ENCODE measurements at regions not wholly inside any gene's neighbourhood (a gene's known extent, or its start where the extent isn't known, plus 50 kb on each side); places are given as distances from the start of the nearest gene placed in this dataset.

- no peaks in the 10 kb centered on the region for H3K9me3 ChIP-seq
- ATAC-seq = no peak
- H3K27me3 ChIP-seq = peaks cover 39% of the 10 kb centered on the region
- no peak for TF ChIP-seq EP300 (IDR thresholded peaks at IDR 0.05)
- TF ChIP-seq POLR2A (IDR thresholded peaks at IDR 0.05) = no peak
- TF ChIP-seq CTCF (IDR thresholded peaks at IDR 0.05) = no peak
- TF ChIP-seq POLR2AphosphoS5 (IDR thresholded peaks at IDR 0.05) = no peak
- no peaks in the 10 kb centered on the region for H3K4me1 ChIP-seq
- no peak overlapping the region for H3K27ac ChIP-seq
- no peak overlapping the region for H3K4me3 ChIP-seq
- H3K36me3 ChIP-seq = no peaks in the 10 kb centered on the region
- 41 to 67% methylated on average over 5 to 12 of the region's 12 CpGs for WGBS, 2 donors (ENCODE audit: low coverage in 1 of 2)
Observed at GRCh38 chr3:44098656-44099415, 142.8 kb upstream of the TOPAZ1 start.

- Histone ChIP-seq H3K27me3 (peaks cover 48% of the 10 kb centered on the region), H3K27ac (no peak overlapping the region), H3K9me3 (no peaks in the 10 kb centered on the region), H3K4me1 (no peaks in the 10 kb centered on the region), H3K36me3 (no peaks in the 10 kb centered on the region), H3K4me3 (no peak overlapping the region)
- no peak for TF ChIP-seq CTCF (IDR thresholded peaks at IDR 0.05)
- no peak for TF ChIP-seq POLR2A (IDR thresholded peaks at IDR 0.05)
- no peak for TF ChIP-seq EP300 (IDR thresholded peaks at IDR 0.05)
- no peak for TF ChIP-seq POLR2AphosphoS5 (IDR thresholded peaks at IDR 0.05)
- WGBS, 2 donors (ENCODE audit: low coverage in 1 of 2) = 70 to 73% methylated on average over 6 of the region's 6 CpGs
- no peak for ATAC-seq
Observed at GRCh38 chr3:44099566-44100297, 142.0 kb upstream of the TOPAZ1 start.

- peaks cover 49% of the 10 kb centered on the region for H3K27me3 ChIP-seq
- H3K9me3 ChIP-seq = no peaks in the 10 kb centered on the region
- H3K36me3 ChIP-seq = no peaks in the 10 kb centered on the region
- 33 to 79% methylated on average over 1 to 2 of the region's 2 CpGs for WGBS, 2 donors (ENCODE audit: low coverage in 1 of 2)
- TF ChIP-seq POLR2A (IDR thresholded peaks at IDR 0.05) (no peak), CTCF (IDR thresholded peaks at IDR 0.05) (no peak), POLR2AphosphoS5 (IDR thresholded peaks at IDR 0.05) (no peak), EP300 (IDR thresholded peaks at IDR 0.05) (no peak)
- H3K4me3 ChIP-seq = no peak overlapping the region
- no peaks in the 10 kb centered on the region for H3K4me1 ChIP-seq
- H3K27ac ChIP-seq = no peak overlapping the region
- ATAC-seq = no peak
Observed at GRCh38 chr3:44100298-44100695, 141.4 kb upstream of the TOPAZ1 start.

- WGBS, 2 donors (ENCODE audit: low coverage in 1 of 2) = 72 to 85% methylated on average over 2 of the region's 2 CpGs
- no peaks in the 10 kb centered on the region for H3K36me3 ChIP-seq
- no peak for ATAC-seq
- H3K4me3 ChIP-seq = no peak overlapping the region
- H3K4me1 ChIP-seq = peaks cover 0 to 7% (median 0%) of the 10 kb centered on the region in 3 donors
- TF ChIP-seq POLR2AphosphoS5 (IDR thresholded peaks at IDR 0.05) = no peak
- no peak for TF ChIP-seq POLR2A (IDR thresholded peaks at IDR 0.05)
- H3K27ac ChIP-seq = no peak overlapping the region
- no peaks in the 10 kb centered on the region for H3K9me3 ChIP-seq
- H3K27me3 ChIP-seq = peaks cover 55% of the 10 kb centered on the region
Observed at GRCh38 chr3:44104043-44104442, 137.6 kb upstream of the TOPAZ1 start.

GRCh38 chr3:44104668-44105321 is 136.9 kb upstream of the TOPAZ1 start:
- H3K27ac ChIP-seq = no peak overlapping the region
- WGBS, 2 donors (ENCODE audit: low coverage in 1 of 2) = 71% methylated on average over 2 of the region's 4 CpGs; no CpG with 5 or more reads in 1 of the 2 donors
- peaks cover 0 to 7% (median 0%) of the 10 kb centered on the region in 3 donors for H3K4me1 ChIP-seq
- H3K4me3 ChIP-seq = no peak overlapping the region
- no peak for TF ChIP-seq CTCF (IDR thresholded peaks at IDR 0.05)
- TF ChIP-seq EP300 (IDR thresholded peaks at IDR 0.05) = no peak
- no peak for TF ChIP-seq POLR2A (IDR thresholded peaks at IDR 0.05)
- no peak for TF ChIP-seq POLR2AphosphoS5 (IDR thresholded peaks at IDR 0.05)
- ATAC-seq = no peak
- H3K9me3 ChIP-seq = no peaks in the 10 kb centered on the region
- peaks cover 49% of the 10 kb centered on the region for H3K27me3 ChIP-seq
- no peaks in the 10 kb centered on the region for H3K36me3 ChIP-seq

Measured in gastroesophageal sphincter (tissue), 4 donors.